Neuron (in vitro differentiated cells): ENCODE measurements at regions not wholly inside any gene's neighbourhood (a gene's known extent, or its start where the extent isn't known, plus 50 kb on each side); places are given as distances from the start of the nearest gene placed in this dataset.

Experiments
- H2AFZ ChIP-seq: one replicate; pipeline ENCODE4 v1.6.1; 2013; ENCODE audit warnings: low read depth, mild to moderate bottlenecking, inconsistent platforms, low read length, moderate library complexity
- H3K27me3 ChIP-seq: one replicate; pipeline ENCODE4 v1.6.1; 2013; ENCODE audit warnings: low read length; ENCODE audit not compliant: insufficient read depth
- H3K36me3 ChIP-seq: one replicate; pipeline ENCODE4 v1.6.1; 2013; ENCODE audit warnings: low read length; ENCODE audit not compliant: insufficient read depth
- H3K4me1 ChIP-seq: one replicate; pipeline ENCODE4 v1.6.1; 2013; ENCODE audit warnings: low read length; ENCODE audit not compliant: insufficient read depth
- H3K4me3 ChIP-seq: 2 replicates; pipeline ENCODE4 v1.5.1; 2013; ENCODE audit warnings: mild to moderate bottlenecking, low read length, moderate library complexity
- H3K9me3 ChIP-seq: one replicate; pipeline ENCODE4 v1.6.1; 2013; ENCODE audit warnings: low read length

- Histone ChIP-seq H3K27me3 (no peaks in the 10 kb centered on the region), H3K36me3 (no peaks in the 10 kb centered on the region), H3K4me1 (no peaks in the 10 kb centered on the region), H2AFZ (no peak overlapping the region), H3K9me3 (no peaks in the 10 kb centered on the region), H3K4me3 (no peak overlapping the region)
Measured at GRCh38 chr13:76783798-76784197, 102.4 kb downstream of the KCTD12 start.

GRCh38 chr13:76778853-76779252 lies 107.4 kb downstream of the KCTD12 start:
- no peak overlapping the region for H2AFZ ChIP-seq
- H3K4me1 ChIP-seq: no peaks in the 10 kb centered on the region
- no peaks in the 10 kb centered on the region for H3K9me3 ChIP-seq
- H3K36me3 ChIP-seq: no peaks in the 10 kb centered on the region
- no peak overlapping the region for H3K4me3 ChIP-seq
- no peaks in the 10 kb centered on the region for H3K27me3 ChIP-seq

- H2AFZ ChIP-seq: no peak overlapping the region
- no peak overlapping the region for H3K4me3 ChIP-seq
- no peaks in the 10 kb centered on the region for H3K4me1 ChIP-seq
- H3K36me3 ChIP-seq: no peaks in the 10 kb centered on the region
- no peaks in the 10 kb centered on the region for H3K27me3 ChIP-seq
- H3K9me3 ChIP-seq: no peaks in the 10 kb centered on the region
Measured at GRCh38 chr13:76777096-76777495, 109.1 kb downstream of the KCTD12 start.

GRCh38 chr13:76775088-76775740 lies 111.0 kb downstream of the KCTD12 start:
- Histone ChIP-seq H3K4me3 (no peak overlapping the region), H3K4me1 (no peaks in the 10 kb centered on the region), H2AFZ (no peak overlapping the region), H3K27me3 (no peaks in the 10 kb centered on the region), H3K36me3 (no peaks in the 10 kb centered on the region), H3K9me3 (no peaks in the 10 kb centered on the region)

- Histone ChIP-seq H3K4me1 (no peaks in the 10 kb centered on the region), H3K36me3 (no peaks in the 10 kb centered on the region), H3K9me3 (no peaks in the 10 kb centered on the region), H2AFZ (no peak overlapping the region), H3K27me3 (no peaks in the 10 kb centered on the region), H3K4me3 (no peak overlapping the region)
Measured at GRCh38 chr13:76773448-76774094, 112.6 kb downstream of the KCTD12 start.

GRCh38 chr13:76772241-76772640 lies 114.0 kb downstream of the KCTD12 start:
- no peaks in the 10 kb centered on the region for H3K9me3 ChIP-seq
- H3K27me3 ChIP-seq: no peaks in the 10 kb centered on the region
- H3K4me3 ChIP-seq: no peak overlapping the region
- H2AFZ ChIP-seq: no peak overlapping the region
- no peaks in the 10 kb centered on the region for H3K4me1 ChIP-seq
- H3K36me3 ChIP-seq: no peaks in the 10 kb centered on the region

GRCh38 chr13:76769271-76769791 lies 116.9 kb downstream of the KCTD12 start:
- H3K4me1 ChIP-seq: no peaks in the 10 kb centered on the region
- no peaks in the 10 kb centered on the region for H3K9me3 ChIP-seq
- H3K4me3 ChIP-seq: no peak overlapping the region
- H3K27me3 ChIP-seq: no peaks in the 10 kb centered on the region
- no peak overlapping the region for H2AFZ ChIP-seq
- no peaks in the 10 kb centered on the region for H3K36me3 ChIP-seq

- H3K4me1 ChIP-seq: no peaks in the 10 kb centered on the region
- H3K27me3 ChIP-seq: no peaks in the 10 kb centered on the region
- no peaks in the 10 kb centered on the region for H3K36me3 ChIP-seq
- H3K4me3 ChIP-seq: no peak overlapping the region
- peak overlapping the region; percentile 7 for H2AFZ ChIP-seq
- no peaks in the 10 kb centered on the region for H3K9me3 ChIP-seq
Measured at GRCh38 chr13:76768384-76768783, 117.8 kb downstream of the KCTD12 start.

- H3K9me3 ChIP-seq: no peaks in the 10 kb centered on the region
- H3K36me3 ChIP-seq: no peaks in the 10 kb centered on the region
- H3K4me3 ChIP-seq: no peak overlapping the region
- no peak overlapping the region for H2AFZ ChIP-seq
- no peaks in the 10 kb centered on the region for H3K27me3 ChIP-seq
- no peaks in the 10 kb centered on the region for H3K4me1 ChIP-seq
Measured at GRCh38 chr13:76764916-76765315, 121.3 kb downstream of the KCTD12 start.

- H3K36me3 ChIP-seq: no peaks in the 10 kb centered on the region
- no peak overlapping the region for H3K4me3 ChIP-seq
- H2AFZ ChIP-seq: no peak overlapping the region
- no peaks in the 10 kb centered on the region for H3K27me3 ChIP-seq
- no peaks in the 10 kb centered on the region for H3K4me1 ChIP-seq
- H3K9me3 ChIP-seq: no peaks in the 10 kb centered on the region
Measured at GRCh38 chr13:76764429-76764828, 121.8 kb downstream of the KCTD12 start.

- no peaks in the 10 kb centered on the region for H3K36me3 ChIP-seq
- no peak overlapping the region for H3K4me3 ChIP-seq
- H2AFZ ChIP-seq: no peak overlapping the region
- no peaks in the 10 kb centered on the region for H3K9me3 ChIP-seq
- H3K4me1 ChIP-seq: no peaks in the 10 kb centered on the region
- H3K27me3 ChIP-seq: no peaks in the 10 kb centered on the region
Measured at GRCh38 chr13:76762721-76763120, 123.5 kb downstream of the KCTD12 start.

GRCh38 chr13:76759877-76760276 lies 126.3 kb downstream of the KCTD12 start:
- H3K36me3 ChIP-seq: no peaks in the 10 kb centered on the region
- H3K4me3 ChIP-seq: no peak overlapping the region
- H3K4me1 ChIP-seq: no peaks in the 10 kb centered on the region
- H3K9me3 ChIP-seq: no peaks in the 10 kb centered on the region
- no peak overlapping the region for H2AFZ ChIP-seq
- H3K27me3 ChIP-seq: no peaks in the 10 kb centered on the region

- no peaks in the 10 kb centered on the region for H3K27me3 ChIP-seq
- H3K36me3 ChIP-seq: no peaks in the 10 kb centered on the region
- H2AFZ ChIP-seq: no peak overlapping the region
- no peaks in the 10 kb centered on the region for H3K4me1 ChIP-seq
- no peak overlapping the region for H3K4me3 ChIP-seq
- H3K9me3 ChIP-seq: no peaks in the 10 kb centered on the region
Measured at GRCh38 chr13:76758738-76759137, 127.5 kb downstream of the KCTD12 start.
